ENCODE measurements at regions not wholly inside any gene's neighbourhood (a gene's known extent, or its start where the extent isn't known, plus 50 kb on each side); places are given as distances from the start of the nearest gene placed in this dataset.

DNA sequence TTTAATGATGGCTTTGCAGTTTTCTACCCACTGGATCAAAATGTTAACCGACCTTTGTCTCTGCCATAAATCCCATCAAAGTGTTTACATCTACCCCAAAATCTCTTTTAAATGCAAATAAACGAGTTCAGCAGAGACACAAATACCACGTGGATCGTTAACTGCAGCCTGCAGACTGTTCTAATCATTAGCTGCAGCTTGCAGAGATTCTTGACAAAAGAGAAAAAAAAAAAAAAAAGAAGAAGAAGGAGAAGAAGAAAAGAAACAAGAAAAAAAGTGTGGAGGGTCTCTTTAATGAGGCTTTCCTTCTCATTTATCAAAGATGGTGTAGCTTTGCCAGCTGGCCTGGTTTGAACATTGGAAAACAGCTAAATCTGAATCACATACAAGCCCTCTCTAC, 275.7 kb downstream of the NEDD1 start:
- DNase-seq = no peak

DNA sequence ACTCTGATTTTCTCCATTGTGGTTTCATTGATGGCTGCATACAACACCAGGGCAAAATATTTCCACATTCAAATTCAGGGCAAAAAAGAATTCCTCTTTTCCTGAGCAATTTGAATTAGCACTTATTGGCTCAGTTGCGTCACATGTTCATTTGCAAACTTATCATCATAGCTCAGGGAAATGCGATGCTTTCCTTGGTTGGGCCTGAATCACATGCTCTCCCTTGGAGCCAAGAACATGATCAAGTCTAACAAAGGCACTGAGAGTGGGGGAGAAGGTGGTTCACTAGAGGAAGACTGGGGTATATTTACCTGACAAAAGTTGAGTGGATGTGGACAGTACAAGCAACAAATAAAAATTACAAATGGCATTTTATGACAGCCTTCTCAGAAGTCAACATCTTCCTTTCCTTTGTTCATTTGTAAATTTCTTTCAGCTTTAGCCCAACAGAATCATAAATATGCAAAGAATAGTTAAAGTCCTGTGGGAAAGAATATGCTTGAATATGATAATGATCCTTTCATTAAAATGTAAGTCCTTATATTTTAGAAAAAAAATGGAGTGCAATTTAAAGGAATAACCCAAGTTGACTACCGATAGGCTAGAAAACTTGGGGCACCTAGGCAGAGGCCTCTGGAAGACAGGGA, 277.2 kb downstream of the NEDD1 start:
- DNase-seq = no peak

DNA sequence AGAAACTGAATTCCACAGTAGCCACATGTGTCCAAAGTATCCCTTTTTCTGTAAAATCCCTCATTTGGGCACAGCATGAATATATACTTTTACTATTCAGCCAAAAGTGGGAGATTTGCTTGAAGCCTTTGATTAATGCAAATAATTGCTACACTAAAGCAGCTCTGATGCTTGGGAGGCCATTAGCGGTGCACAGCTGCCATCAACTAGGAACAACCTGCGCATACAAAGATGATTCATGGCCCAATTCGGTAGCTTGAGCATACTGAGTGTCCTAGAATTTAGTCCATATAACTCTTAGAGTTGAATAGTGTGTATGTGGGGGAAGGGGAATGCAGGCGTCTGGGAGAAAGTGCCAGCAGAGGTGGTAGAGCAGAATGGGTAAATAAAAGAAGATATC, 277.0 kb upstream of the RMST start:
- DNase-seq = no peak

DNA sequence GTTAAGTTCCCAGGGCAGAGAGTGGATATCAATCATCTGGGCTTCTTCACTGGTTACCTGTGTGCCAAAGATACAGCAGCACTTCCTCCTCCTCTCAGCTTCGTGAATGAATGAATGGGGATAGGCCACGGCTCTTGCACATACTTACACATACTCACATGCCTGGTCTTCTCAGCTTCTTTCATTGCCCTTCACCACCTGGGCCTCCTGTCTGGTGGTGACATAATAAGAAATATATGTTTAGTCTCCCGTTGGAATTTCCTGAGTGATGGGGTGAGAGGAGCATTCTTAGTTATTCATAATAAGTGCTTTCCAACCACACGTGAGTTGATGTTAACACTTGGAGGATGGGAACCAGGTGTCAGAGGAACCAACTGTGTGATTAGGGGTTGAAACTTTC, 268.1 kb upstream of the RMST start:
- no peak for DNase-seq

DNA sequence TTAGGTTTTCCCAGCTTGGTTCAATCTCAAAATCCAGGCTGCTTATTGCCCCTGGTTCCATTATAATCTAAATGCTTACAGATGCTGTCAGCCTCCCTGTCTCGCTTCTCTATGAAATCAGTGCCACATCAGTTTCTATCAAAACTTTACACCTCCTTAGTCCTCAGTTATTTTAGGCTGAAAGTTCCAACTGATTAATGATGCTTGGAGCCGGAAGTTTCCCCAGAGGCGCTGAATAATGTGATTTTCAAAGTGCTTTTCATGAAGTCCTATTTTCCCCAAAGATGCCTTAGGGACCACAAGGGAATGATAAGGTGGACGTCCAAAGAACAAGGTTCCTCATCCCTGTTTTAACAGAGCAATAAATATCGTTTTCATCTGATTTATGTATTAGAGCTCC, 262.4 kb upstream of the RMST start:
- DNase-seq = no peak

DNA sequence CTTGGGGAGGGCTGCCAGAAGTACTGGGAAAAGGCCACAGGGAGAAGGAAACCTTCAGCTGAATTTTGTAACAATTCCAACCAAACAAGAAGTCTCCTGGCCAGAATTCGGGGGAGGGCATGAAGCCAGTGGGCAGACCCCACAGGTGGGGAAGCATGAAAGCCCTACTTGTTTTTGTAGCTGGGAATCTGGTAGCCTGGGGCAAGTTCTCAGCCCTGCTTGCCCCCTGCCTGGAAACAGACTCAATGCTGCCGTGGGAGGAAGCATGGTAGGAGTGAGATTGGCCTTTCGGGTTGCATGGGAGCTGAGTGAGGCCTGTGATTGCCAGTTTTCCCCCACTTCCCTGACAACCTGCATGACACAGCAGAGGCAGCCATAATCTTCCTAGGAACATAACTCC, 259.2 kb upstream of the RMST start:
- DNase-seq = no peak

DNA sequence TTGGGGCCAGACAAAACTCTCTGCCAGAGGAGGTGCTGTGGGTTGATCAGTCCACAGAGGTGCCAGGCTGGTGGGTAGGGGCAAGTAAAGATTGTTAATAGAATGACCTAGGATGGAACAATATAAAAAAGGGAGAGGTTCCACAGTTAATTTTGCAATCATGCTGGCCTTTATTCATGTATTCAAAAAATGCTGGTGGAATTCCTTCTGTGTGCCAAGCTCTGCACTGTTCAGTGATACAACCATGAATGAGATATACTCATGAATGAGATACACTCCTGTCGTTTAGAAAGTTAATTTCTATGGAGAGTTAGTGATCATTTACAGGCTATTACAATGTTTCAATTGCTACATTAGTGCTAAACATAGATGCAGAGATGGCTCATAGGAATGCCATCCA, 252.6 kb upstream of the RMST start:
- no peak for DNase-seq

DNA sequence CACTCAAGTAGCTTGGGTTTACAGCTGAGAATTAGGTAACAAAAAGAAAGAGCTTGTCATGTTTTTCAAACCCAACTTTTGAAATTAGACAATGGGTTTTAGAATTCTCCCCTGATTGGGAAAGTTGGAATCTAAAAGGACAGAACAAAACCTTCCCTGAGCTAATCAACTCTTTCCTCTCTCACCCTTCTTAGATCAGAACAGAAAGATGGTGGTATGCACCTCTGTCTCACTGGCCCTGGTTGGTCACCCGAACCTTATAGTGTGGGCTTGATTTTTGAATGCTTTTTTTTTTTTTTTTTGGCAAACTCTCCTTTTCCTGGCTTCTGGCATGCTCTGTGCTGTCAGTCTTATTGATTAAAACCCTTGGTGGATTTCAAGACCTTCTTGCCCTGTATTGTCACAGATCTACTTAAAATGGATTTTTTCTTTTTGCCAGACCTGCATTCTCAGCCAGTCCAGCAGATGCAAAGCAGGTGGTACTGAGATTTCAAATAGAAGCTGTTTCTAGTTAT, 251.1 kb upstream of the RMST start:
- DNase-seq = no peak

DNA sequence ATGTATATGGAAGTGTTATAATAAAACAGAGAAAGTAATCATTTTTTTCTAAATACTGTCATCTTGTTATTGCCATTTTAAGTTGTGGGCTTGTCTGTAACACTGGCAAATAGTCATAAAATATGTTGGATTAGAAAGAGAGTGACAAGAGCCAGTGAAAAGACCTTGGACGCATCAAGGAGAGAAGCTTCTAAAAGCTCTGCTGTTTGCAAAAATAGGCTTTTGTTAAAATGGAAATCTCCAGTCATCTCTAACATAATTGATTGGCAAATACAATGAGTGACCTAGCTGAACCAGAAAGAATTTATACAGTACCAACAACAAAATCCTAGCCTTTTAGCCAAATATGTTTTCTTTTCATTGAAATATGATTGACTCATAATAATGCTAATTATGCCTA, 245.8 kb upstream of the RMST start:
- DNase-seq = no peak

DNA sequence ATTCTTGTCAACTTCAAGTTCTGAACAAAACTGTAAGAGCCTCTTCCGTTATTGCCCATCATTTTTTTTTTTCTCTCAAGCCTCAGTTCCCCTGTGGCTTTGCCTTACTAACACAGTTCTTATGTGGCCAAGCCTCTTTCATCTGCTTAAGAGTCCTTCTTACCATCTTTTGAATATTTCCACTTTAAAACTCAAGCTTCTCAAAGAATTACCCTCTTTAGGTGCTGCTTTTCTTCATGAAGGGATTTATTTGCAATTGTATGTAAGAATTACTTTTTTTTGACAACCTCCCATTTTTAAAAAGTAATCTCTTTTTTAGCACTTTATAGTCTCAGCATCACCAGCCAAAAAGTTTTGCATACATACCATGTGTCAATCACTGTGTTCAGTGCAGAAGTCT, 240.2 kb upstream of the RMST start:
- no peak for DNase-seq

DNA sequence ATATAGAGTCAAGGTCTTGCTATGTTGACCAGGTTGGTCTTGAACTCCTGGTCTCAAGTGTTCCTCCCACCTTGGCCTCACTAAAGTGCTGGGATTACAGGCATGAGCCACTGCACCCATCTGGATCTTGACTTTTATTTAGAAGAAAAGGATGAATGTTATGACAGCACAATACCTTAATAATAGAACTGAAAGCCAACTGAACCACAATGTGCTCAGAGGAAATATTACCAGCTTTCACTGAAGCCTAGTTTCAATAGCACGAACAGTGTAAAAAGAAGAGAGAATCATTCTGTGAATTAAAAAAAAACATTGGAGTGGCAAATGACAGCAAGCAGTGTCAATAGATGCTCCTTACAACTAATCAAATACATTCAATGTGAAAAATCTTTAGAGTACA, 239.2 kb upstream of the RMST start:
- DNase-seq = no peak

DNA sequence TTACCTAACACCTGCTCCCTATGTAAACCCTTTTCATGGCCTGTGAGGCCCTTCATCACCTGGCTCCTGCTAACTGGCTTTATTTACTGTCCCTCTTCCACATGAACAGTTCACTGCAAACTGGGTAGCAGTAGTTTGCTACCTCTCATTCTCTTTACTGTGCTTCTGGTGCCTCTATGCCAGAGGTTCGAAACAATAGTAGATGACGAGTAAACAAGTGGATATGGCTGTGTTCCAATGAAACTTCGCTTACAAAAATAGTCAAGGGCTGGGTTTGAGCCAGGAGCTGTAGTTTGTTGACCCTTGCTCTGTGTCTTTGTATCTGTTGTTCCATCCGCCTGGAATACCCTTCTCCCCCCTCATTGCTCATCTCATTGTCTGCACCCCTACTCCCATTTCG, 233.6 kb upstream of the RMST start:
- no peak for DNase-seq

DNA sequence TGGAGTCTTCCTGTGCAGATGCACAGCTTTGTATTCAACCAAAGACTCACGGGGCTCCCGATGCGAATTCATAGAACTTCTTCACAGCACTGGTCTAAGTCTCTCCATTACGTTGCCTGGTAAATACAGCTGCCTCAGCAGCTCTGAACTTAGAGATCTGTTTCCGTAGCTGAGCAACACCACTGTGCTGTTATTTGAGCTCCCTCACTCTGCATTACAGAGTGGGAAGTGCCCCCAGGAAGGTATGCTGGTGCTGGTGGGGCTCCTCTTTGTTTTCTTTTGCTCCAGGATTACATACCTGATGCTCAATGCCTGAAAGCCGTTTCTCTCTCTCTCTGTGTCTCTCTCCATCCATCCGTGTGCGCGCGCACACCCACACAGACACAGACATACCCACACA, 227.5 kb upstream of the RMST start:
- DNase-seq = no peak

DNA sequence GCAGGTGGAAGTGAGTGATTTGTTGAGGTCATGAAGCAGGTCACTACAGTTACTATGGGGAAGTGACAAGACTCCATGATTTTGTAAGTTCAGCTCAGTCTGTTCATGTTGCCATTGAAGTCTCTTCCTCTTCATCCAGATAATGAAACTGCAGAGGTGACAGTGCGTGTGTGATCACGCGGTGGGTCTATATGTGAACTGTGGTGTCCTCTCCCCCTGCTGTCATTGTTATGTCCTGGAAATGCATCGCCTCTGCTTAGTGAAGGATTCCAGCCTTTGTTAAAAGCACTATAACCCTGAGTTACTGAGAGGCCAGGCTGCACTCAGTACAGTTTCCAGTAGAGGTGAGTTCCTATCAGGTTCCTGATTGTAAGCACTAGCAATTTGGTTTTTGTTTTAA, 216.2 kb upstream of the RMST start:
- DNase-seq = no peak

DNA sequence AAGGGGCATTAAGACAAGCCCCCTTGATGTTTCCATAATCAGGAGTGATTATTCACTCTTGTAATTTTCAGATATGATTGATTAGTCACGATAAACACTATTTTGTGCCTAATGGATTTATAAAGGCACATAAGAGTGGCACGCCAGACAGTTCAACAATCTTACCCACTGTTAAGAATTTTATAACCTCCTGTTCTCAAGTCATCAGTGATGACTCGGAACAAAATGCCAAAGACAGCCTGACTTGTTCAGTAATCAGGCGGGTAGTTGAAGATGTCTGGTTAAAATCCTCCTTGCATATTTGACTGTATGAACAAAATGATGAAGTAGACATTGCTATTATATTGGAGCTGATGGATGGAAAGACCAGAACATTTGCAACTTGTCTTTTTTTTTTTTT, 212.1 kb upstream of the RMST start:
- no peak for DNase-seq

DNA sequence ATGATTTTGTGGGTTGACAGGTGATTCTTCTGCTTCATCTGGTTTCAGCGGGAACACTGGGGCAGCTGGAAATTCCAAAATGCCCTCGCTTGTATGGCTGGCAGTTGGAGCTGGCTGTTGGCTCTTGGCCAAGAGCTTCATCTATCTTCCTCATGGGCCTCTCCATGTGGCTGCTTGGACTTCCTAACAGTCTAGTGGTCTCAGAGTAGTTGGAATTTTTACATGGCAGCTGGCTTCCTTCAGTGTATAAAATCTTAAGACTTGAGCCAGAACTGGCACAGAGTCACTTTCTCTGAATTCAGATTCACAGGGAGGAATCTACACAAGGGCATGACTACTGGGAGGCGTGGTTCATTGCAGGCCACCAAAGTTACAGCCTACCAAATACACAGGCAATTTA, 204.9 kb upstream of the RMST start:
- no peak for DNase-seq

DNA sequence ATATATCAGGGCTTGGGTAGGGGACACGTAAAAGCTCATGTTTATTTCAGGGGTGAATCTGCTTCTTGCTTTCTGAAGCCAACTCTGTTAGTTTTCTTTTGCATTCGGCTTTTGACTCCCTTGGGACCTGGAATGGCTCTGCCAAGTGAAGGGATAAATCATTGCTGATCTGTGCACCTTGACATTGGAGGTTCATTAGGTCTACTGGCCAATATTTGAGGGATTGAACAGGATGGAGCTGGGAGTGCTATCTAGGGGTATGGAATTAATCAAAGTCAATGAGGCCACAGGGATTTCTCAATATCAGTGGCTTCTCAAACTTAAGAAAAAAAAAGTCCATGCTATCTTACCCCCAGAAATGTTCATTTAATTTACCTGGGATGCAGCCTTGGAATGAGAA, 203.5 kb upstream of the RMST start:
- no peak for DNase-seq

DNA sequence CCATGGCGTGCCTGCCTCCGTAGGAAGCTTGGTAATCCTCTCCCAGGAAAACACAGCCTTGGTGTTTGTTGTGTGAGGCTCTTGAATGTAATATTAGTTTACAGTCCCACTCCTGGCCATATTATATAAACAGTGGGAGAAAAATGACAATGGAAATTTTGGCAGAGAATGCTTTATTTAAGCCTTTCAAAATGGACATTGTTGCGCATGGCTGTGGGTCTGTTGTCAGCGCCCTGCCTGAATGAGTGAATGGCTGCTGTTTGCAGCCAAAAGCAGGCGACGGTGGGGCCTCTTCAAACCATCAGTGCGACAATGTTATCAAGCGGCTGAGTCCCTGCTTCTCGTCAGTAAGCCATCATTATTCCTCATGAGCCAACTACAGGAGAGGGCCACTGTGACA, 201.8 kb upstream of the RMST start:
- DNase-seq = no peak

DNA sequence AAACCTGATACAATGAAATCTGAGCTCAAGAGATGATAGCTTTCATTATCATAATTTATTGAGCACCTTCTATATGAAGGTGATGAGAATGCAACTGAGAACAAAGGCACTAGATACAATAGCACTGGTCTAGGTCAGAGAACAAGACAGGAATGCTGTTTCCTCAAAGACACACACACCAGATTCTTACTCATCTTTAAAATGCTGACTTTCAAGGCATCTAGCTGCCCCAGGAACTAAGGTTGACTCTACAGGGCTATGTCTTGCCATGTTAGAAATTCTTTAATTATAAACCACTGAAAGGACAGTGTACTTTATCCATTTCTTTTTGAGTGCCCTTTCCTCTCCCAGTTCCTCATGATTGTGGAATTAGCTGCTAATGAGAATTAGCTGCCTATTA, 195.4 kb upstream of the RMST start:
- DNase-seq = no peak

DNA sequence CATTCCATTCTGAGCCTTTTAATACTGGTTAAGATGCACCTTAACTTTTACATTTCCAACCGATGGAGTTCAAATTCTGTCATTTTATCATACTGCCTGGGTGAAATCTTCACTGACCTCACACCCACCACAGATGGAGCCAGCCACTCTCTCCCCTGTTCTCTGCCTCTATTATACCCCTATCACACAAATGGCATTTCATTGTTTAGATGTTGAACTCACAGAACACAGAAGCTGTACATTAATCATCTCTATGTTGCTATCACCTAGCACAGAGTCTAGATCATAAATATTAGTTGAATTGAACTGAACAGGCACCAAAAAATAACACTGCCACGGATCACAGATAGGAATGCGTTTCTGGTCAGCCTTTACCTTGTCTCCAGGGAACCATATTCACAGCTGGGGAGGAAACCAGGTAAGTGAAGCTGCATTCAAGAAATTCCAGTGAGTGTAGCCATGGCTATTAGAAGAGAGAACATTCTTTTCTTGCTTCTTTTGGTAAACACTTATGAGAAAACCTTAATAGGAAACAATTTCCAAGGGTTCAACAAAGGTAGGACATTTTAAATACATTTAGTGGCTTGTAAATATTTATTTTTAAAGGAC, 194.9 kb upstream of the RMST start:
- no peak for DNase-seq

DNA sequence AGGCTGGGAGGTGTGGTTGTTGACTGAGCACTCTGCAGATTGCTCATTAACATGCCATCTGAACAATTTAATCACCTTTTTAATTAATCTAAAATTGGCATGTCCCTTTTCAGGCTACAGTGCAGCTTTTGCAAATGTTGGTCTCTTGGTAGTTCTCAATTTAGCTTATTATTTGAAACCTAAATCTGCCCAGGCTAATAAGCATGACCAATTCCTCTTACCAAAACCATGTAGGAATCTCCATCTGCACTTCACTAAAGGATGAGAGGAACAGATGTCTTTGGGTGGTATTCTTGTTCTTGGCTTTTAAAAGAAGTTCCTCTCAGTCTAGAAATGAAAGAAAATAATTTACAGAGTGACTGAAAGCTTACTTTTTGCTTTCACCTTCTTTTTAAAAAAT, 190.1 kb upstream of the RMST start:
- no peak for DNase-seq

DNA sequence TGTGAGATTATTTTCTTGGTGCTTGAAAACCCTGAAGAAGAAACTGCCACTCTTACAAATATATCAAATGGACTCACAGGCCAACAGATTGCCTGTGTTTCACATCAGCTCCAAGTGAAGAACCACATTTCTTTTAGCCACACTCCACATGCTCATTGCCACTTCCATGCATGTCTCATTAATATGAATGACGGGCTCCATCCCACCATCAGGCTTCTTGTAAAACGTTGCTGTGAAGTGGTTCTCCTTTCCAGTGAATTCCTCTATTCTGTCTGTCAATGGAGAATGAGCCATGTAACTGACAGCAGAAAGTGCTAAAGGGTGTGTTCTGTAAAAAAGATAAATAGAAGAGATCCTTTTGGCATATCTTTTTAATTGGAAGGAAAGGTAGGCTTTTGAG, 188.2 kb upstream of the RMST start:
- no peak for DNase-seq

DNA sequence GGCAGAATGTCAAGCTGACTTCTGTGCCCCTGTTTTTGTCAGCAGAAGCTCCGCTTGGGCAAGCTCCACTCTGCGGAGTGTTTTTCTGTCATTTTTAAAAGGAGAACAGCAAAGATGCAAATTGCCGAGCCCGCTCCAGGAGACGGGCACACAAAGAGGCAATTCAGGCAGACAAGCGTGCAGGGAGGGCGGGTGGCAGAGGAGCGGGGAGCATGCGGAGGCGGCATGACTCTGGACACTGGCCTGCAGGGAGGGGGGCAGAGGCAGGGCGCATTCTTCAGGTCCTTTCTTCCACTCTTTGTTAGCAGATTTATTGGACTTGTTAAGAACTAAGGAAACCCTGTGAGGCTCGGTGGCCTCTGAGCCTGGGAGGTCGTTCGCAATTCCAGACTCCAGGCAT, 187.3 kb upstream of the RMST start:
- DNase-seq = no peak

DNA sequence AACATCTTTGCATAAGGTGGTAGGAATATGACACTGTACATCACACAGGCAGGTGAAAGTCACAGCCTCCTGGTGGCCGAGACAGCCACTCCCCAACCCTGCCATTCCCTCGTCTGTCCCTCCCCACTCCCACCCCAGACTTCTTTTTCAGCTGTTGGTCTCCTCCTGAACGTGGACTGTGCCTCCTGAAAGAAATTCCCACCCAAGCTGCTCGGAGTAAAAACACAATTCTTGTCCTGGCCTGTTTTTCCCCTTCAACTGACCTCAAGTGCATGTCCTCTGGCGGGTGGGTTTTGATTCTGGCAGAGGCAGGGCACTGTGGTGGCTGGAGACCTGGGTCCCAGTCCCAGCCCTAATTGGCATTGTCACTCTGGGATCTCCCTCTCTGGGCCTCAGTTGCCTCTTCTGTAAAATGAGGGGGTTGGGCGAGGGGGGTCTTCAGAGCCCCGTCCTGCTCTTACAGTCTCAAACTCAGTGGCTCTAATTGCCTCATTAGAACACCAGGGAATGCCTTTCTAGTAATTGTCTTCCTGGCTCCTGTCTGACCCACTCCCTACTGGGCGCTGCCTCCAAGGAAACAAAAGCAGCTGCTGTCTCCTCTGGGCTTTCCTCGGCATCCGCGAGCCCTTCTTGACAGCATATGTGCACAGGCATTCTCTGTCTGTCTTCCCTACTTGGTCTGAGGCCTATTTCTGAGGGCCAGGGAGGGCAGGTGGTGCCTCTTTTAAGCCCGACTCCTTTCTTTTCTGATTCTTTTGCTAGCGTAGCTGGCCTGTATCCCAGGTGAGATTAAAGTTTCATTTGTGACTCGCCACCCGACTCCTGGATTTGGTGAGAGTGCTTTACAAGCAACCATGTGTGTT, 186.6 kb upstream of the RMST start:
- DNase-seq = no peak

All from activated CD4-positive, alpha-beta T cell treated with anti-CD3 and anti-CD28 coated beads for 4 hours (primary cell).